Gastroesophageal sphincter (tissue), 3 donors: ENCODE measurements at regions not wholly inside any gene's neighbourhood (a gene's known extent, or its start where the extent isn't known, plus 50 kb on each side); places are given as distances from the start of the nearest gene placed in this dataset.

Experiments used
- POLR2A ChIP-seq, 2 donors: fragments of 450-650 bp; IDR thresholded peaks; one replicate each; pipeline ENCODE4 v1.6.1; 2017; ENCODE audit warnings: antibody characterized with exemption in 2 of 2, mild to moderate bottlenecking in 2 of 2, moderate library complexity in 1 of 2
- TF ChIP-seq, protein P1 (sequence below), 4 experiments: fragments of 200-600 bp in 2 of 4; fragments of 450-650 bp in 2 of 4; sonication (generic) in 1 of 4; IDR thresholded peaks; one replicate each; pipeline ENCODE4 v1.5.1; 2017 to 2019; ENCODE audit warnings: antibody characterized with exemption in 4 of 4, mild to moderate bottlenecking in 2 of 4, moderate library complexity in 2 of 4

DNA sequence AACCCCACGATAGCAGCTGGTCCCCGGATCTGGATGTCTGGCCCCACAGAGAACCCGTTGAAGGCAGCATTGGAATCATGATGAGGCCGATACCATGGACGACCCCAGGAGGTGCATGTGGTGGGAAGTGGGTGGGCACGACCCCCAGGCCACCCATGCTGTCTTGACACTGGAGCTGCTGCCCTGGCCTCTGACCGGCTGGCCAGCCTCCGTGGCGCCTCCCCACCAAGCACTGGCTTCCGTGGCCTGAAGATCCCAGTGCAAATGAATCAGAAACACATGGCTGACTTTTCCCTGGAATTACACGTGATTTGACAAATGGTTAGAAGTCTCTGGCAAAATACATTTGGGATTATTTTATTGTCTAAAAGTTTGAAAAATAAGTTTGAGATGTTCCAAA is 259.0 kb upstream of the IRX1 start:
- TF ChIP-seq, protein P1, sequence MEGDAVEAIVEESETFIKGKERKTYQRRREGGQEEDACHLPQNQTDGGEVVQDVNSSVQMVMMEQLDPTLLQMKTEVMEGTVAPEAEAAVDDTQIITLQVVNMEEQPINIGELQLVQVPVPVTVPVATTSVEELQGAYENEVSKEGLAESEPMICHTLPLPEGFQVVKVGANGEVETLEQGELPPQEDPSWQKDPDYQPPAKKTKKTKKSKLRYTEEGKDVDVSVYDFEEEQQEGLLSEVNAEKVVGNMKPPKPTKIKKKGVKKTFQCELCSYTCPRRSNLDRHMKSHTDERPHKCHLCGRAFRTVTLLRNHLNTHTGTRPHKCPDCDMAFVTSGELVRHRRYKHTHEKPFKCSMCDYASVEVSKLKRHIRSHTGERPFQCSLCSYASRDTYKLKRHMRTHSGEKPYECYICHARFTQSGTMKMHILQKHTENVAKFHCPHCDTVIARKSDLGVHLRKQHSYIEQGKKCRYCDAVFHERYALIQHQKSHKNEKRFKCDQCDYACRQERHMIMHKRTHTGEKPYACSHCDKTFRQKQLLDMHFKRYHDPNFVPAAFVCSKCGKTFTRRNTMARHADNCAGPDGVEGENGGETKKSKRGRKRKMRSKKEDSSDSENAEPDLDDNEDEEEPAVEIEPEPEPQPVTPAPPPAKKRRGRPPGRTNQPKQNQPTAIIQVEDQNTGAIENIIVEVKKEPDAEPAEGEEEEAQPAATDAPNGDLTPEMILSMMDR (IDR thresholded peaks at IDR 0.05), result no peak
- TF ChIP-seq POLR2A (IDR thresholded peaks at IDR 0.05), result no peak
